ENCODE measurements at regions not wholly inside any gene's neighbourhood (a gene's known extent, or its start where the extent isn't known, plus 50 kb on each side); places are given as distances from the start of the nearest gene placed in this dataset.

DNA sequence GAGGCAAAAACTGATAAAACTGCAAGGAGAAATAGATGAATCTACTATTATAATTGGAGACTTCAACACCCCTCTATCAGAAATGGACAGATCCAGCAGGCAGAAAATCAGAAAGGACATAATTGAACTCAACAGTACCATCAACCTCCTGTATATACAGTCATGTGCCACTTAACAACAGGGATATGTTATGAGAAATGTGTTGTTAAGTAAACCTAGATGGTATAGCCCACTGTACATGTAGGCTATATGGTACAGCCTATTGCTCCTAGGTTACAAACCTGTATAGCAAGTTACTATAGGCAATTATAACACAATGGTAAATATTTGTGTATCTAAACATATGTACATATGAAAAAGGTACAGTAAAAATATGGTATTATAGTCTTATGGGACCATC is 66.8 kb upstream of the PHF21A start:
- Histone ChIP-seq H3K27me3 (no peaks in the 10 kb centered on the region), H3K9me3 (peaks cover 0 to 7% (median 0%) of the 10 kb centered on the region in 3 donors), H3K4me3 (no peak overlapping the region), H3K4me1 (no peaks in the 10 kb centered on the region), H3K36me3 (replicated peaks in 1 of 2; ENCODE audit: insufficient read depth in 1 of 2, low read depth in 2 of 2) (no peaks in the 10 kb centered on the region), H3K27ac (no peak overlapping the region)
- ATAC-seq (no peak), DNase-seq (no peak)
- no peak for TF ChIP-seq POLR2A (IDR thresholded peaks at IDR 0.05)
- TF ChIP-seq CTCF (IDR thresholded peaks at IDR 0.05) = no peak
- intact Hi-C loops (cut with DNase I) = no loop called here

GRCh38 chr11:46183819-46184218 is 62.6 kb upstream of the PHF21A start:
- intact Hi-C loops (cut with DNase I) = no loop called here
- ATAC-seq = no peak

GRCh38 chr11:46181843-46182424 is 60.7 kb upstream of the PHF21A start:
- H3K27ac ChIP-seq = no peak overlapping the region
- TF ChIP-seq CTCF (IDR thresholded peaks at IDR 0.05) = no peak
- TF ChIP-seq POLR2A (IDR thresholded peaks at IDR 0.05) = no peak
- no peak for ATAC-seq
- H3K4me1 ChIP-seq = no peaks in the 10 kb centered on the region
- no peaks in the 10 kb centered on the region for H3K36me3 ChIP-seq (replicated peaks in 1 of 2; ENCODE audit: insufficient read depth in 1 of 2, low read depth in 2 of 2)
- H3K4me3 ChIP-seq = no peak overlapping the region
- H3K9me3 ChIP-seq = no peaks in the 10 kb centered on the region
- 76 to 79% methylated on average over 5 of the region's 5 CpGs for WGBS, 2 donors
- H3K27me3 ChIP-seq = no peaks in the 10 kb centered on the region
- intact Hi-C loops (cut with DNase I) = no loop called here
- no peak for DNase-seq

More at GRCh38 chr11:46183819-46184218, 62.6 kb upstream of the PHF21A start:
- no peak for DNase-seq
- H3K4me3 ChIP-seq = no peak overlapping the region
- no peaks in the 10 kb centered on the region for H3K9me3 ChIP-seq
- TF ChIP-seq POLR2A (IDR thresholded peaks at IDR 0.05) (no peak), CTCF (IDR thresholded peaks at IDR 0.05) (no peak)
- WGBS, 2 donors = 79 to 81% methylated on average over 4 of the region's 4 CpGs
- H3K27ac ChIP-seq = no peak overlapping the region
- no peaks in the 10 kb centered on the region for H3K27me3 ChIP-seq
- no peaks in the 10 kb centered on the region for H3K4me1 ChIP-seq
- H3K36me3 ChIP-seq (replicated peaks in 1 of 2; ENCODE audit: insufficient read depth in 1 of 2, low read depth in 2 of 2) = no peaks in the 10 kb centered on the region

DNA sequence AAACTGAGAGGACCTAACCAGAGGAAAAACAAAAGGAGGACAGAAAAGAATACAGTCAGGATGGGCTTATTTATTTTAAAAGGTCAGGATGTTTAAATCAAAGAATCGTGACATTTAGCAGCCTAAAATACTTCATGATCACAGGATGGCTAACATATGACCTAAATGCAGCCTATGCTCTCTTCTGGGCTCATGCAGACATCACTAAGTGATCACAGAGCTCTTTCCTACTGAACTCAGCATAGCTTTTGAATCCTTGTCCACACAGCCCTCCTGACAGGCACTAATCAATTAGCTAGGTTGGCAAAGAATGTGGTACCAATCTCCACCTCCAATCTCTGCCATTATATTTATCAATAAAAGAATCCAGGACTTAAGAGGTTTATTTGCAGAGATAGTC is 60.1 kb upstream of the PHF21A start:
- no peak for TF ChIP-seq POLR2A (IDR thresholded peaks at IDR 0.05)
- no peak for TF ChIP-seq CTCF (IDR thresholded peaks at IDR 0.05)
- ATAC-seq (no peak), DNase-seq (no peak)
- Histone ChIP-seq H3K36me3 (replicated peaks in 1 of 2; ENCODE audit: insufficient read depth in 1 of 2, low read depth in 2 of 2) (no peaks in the 10 kb centered on the region), H3K27ac (no peak overlapping the region), H3K4me3 (no peak overlapping the region), H3K27me3 (no peaks in the 10 kb centered on the region), H3K4me1 (no peaks in the 10 kb centered on the region), H3K9me3 (no peaks in the 10 kb centered on the region)
- 56 to 64% methylated on average over 1 of the region's 1 CpG for WGBS, 2 donors
- intact Hi-C loops (cut with DNase I) = no loop called here

DNA sequence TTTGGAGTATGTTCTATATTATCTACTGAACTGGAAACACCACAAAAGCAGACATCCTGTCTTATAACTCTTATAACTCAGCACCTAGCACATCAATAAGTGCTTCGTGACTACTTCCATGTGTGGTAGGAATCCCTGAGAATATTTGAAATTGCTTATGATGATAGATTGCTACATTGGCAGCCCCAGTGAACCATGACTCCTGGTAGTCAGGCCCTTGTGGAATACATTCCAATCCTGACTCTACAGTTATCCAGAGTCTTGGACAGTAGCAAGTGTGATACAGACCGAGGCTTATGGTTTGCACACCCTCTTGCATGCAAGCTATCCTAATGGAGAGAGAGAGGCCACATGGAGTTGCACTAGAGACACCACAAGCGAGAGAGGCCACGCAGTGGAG is 59.5 kb upstream of the PHF21A start:
- no peak overlapping the region for H3K27ac ChIP-seq
- ATAC-seq (no peak), DNase-seq (no peak)
- H3K4me1 ChIP-seq = no peaks in the 10 kb centered on the region
- H3K36me3 ChIP-seq (replicated peaks in 1 of 2; ENCODE audit: insufficient read depth in 1 of 2, low read depth in 2 of 2) = no peaks in the 10 kb centered on the region
- H3K27me3 ChIP-seq = no peaks in the 10 kb centered on the region
- intact Hi-C loops (cut with DNase I) = no loop called here
- H3K9me3 ChIP-seq = no peaks in the 10 kb centered on the region
- 70 to 76% methylated on average over 1 to 4 of the region's 4 CpGs for WGBS, 2 donors
- TF ChIP-seq POLR2A (IDR thresholded peaks at IDR 0.05) (no peak), CTCF (IDR thresholded peaks at IDR 0.05) (no peak)
- no peak overlapping the region for H3K4me3 ChIP-seq
